ENCODE measurements at regions not wholly inside any gene's neighbourhood (a gene's known extent, or its start where the extent isn't known, plus 50 kb on each side); places are given as distances from the start of the nearest gene placed in this dataset.
A peak's percentile ranks its signal among the peaks of the same experiment; 100 is the strongest.

DNA sequence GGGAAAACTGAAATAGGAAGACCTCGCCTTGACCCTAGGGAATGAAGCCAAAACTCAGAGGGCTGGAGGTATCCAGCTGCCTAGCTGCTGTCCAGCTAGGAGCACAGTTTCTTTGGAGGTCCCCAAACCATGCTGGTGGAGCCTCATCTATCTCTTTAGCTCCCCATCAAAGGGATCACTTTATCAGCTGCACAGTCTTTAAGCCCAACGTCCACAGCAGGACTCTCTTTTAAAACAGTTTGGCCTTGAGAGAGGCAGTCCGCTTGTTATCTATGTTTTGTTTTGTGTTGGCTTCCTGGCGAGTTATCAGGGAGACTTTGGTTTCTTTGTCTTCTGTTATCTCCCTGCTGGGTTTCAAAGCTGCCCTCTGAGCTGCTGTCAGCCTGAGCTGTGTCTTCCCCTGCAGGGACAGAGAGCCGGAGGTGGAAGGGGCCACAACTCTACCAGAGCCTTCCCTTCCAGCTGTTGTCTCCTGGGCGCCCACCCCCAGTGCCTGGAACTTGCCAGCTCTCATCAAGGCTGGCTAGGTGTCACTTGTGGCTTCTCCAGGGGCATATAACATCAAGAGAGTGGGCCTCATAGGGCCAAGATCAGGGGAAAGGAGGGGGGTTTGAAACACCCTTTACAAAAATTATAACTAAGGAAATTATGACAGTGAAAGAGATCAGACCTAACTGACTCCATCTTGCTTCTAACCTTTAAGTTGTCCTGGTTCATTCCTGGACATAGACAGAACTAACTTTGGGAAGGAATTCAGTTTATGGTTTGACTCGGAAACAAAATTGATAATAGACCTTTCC, 61.4 kb upstream of the C15orf39 start (continued):
- TF ChIP-seq, protein P1, sequence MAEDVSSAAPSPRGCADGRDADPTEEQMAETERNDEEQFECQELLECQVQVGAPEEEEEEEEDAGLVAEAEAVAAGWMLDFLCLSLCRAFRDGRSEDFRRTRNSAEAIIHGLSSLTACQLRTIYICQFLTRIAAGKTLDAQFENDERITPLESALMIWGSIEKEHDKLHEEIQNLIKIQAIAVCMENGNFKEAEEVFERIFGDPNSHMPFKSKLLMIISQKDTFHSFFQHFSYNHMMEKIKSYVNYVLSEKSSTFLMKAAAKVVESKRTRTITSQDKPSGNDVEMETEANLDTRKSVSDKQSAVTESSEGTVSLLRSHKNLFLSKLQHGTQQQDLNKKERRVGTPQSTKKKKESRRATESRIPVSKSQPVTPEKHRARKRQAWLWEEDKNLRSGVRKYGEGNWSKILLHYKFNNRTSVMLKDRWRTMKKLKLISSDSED (CRISPR knock-in tag; IDR thresholded peaks at IDR 0.05): no peak
- TF ChIP-seq KAT8 (CRISPR knock-in tag; IDR thresholded peaks at IDR 0.05) (peak; percentile 82), NFIC (IDR thresholded peaks at IDR 0.05; ENCODE audit: low read length) (peak; percentile 93), ZNF546 (CRISPR knock-in tag; conservative IDR thresholded peaks at IDR 0.05) (no peak), ZNF841 (CRISPR knock-in tag; IDR thresholded peaks at IDR 0.05; ENCODE audit: borderline replicate concordance) (no peak), ZNF224 (CRISPR knock-in tag; IDR thresholded peaks at IDR 0.05) (0 out of 2 replicates have a peak, but pooled peaks have one; percentile 67), ZNF670 (CRISPR knock-in tag; IDR thresholded peaks at IDR 0.05; ENCODE audit: borderline replicate concordance) (0 out of 2 replicates have a peak, but pooled peaks have one; percentile 68), MYNN (CRISPR knock-in tag; IDR thresholded peaks at IDR 0.05; ENCODE audit: low read depth) (no peak), ZNF615 (CRISPR knock-in tag; IDR thresholded peaks at IDR 0.05; ENCODE audit: borderline replicate concordance) (no peak), ZNF33B (CRISPR knock-in tag; IDR thresholded peaks at IDR 0.05) (no peak), YY1 (IDR thresholded peaks at IDR 0.05; ENCODE audit: insufficient read depth, insufficient replicate concordance, low read depth, low read length) (peak; percentile 24)
- TF ChIP-seq, protein P2, sequence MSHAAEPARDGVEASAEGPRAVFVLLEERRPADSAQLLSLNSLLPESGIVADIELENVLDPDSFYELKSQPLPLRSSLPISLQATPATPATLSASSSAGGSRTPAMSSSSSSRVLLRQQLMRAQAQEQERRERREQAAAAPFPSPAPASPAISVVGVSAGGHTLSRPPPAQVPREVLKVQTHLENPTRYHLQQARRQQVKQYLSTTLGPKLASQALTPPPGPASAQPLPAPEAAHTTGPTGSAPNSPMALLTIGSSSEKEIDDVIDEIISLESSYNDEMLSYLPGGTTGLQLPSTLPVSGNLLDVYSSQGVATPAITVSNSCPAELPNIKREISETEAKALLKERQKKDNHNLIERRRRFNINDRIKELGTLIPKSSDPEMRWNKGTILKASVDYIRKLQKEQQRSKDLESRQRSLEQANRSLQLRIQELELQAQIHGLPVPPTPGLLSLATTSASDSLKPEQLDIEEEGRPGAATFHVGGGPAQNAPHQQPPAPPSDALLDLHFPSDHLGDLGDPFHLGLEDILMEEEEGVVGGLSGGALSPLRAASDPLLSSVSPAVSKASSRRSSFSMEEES (CRISPR knock-in tag; IDR thresholded peaks at IDR 0.05): peak; percentile 65; the same call in 1 of the 2 replicates

Data from HepG2 (cell line).